ENCODE measurements at regions not wholly inside any gene's neighbourhood (a gene's known extent, or its start where the extent isn't known, plus 50 kb on each side); places are given as distances from the start of the nearest gene placed in this dataset.

GRCh38 chr2:220833446-220833845 is 738.7 kb downstream of the EPHA4 start:
- Histone ChIP-seq H3K4me1 (ENCODE audit: insufficient read depth, low read length) (no peaks in the 10 kb centered on the region), H3K9me3 (ENCODE audit: low read length) (no peaks in the 10 kb centered on the region), H3K36me3 (ENCODE audit: insufficient read depth, low read length) (no peaks in the 10 kb centered on the region), H3K27ac (ENCODE audit: low read depth, low read length) (no peak overlapping the region), H3K27me3 (ENCODE audit: control insufficient read depth in 1 of 2, insufficient read depth in 2 of 2, low read length in 2 of 2) (no peaks in the 10 kb centered on the region), H3K9ac (ENCODE audit: low read length) (no peak overlapping the region), H3K4me3 (ENCODE audit: low read depth in 1 of 2, low read length in 2 of 2) (no peak overlapping the region)

GRCh38 chr2:220835583-220835982 is 736.5 kb downstream of the EPHA4 start:
- Histone ChIP-seq H3K4me1 (ENCODE audit: insufficient read depth, low read length) (no peaks in the 10 kb centered on the region), H3K27ac (ENCODE audit: low read depth, low read length) (no peak overlapping the region), H3K4me3 (ENCODE audit: low read depth in 1 of 2, low read length in 2 of 2) (no peak overlapping the region), H3K27me3 (ENCODE audit: control insufficient read depth in 1 of 2, insufficient read depth in 2 of 2, low read length in 2 of 2) (no peaks in the 10 kb centered on the region), H3K36me3 (ENCODE audit: insufficient read depth, low read length) (no peaks in the 10 kb centered on the region), H3K9me3 (ENCODE audit: low read length) (no peaks in the 10 kb centered on the region), H3K9ac (ENCODE audit: low read length) (no peak overlapping the region)

- no peaks in the 10 kb centered on the region for H3K4me1 ChIP-seq (ENCODE audit: insufficient read depth, low read length)
- H3K4me3 ChIP-seq (ENCODE audit: low read depth in 1 of 2, low read length in 2 of 2) = no peak overlapping the region
- no peak overlapping the region for H3K27ac ChIP-seq (ENCODE audit: low read depth, low read length)
- H3K9me3 ChIP-seq (ENCODE audit: low read length) = no peaks in the 10 kb centered on the region
- H3K27me3 ChIP-seq (ENCODE audit: control insufficient read depth in 1 of 2, insufficient read depth in 2 of 2, low read length in 2 of 2) = no peaks in the 10 kb centered on the region
- H3K36me3 ChIP-seq (ENCODE audit: insufficient read depth, low read length) = no peaks in the 10 kb centered on the region
- H3K9ac ChIP-seq (ENCODE audit: low read length) = no peak overlapping the region
Measured at GRCh38 chr2:220837226-220837625, 734.9 kb downstream of the EPHA4 start.

- no peaks in the 10 kb centered on the region for H3K9me3 ChIP-seq (ENCODE audit: low read length)
- no peak overlapping the region for H3K9ac ChIP-seq (ENCODE audit: low read length)
- H3K4me3 ChIP-seq (ENCODE audit: low read depth in 1 of 2, low read length in 2 of 2) = no peak overlapping the region
- H3K36me3 ChIP-seq (ENCODE audit: insufficient read depth, low read length) = no peaks in the 10 kb centered on the region
- H3K27ac ChIP-seq (ENCODE audit: low read depth, low read length) = no peak overlapping the region
- H3K4me1 ChIP-seq (ENCODE audit: insufficient read depth, low read length) = no peaks in the 10 kb centered on the region
- no peaks in the 10 kb centered on the region for H3K27me3 ChIP-seq (ENCODE audit: control insufficient read depth in 1 of 2, insufficient read depth in 2 of 2, low read length in 2 of 2)
Measured at GRCh38 chr2:220842901-220843665, 729.0 kb downstream of the EPHA4 start.

GRCh38 chr2:220845766-220846273 is 726.3 kb downstream of the EPHA4 start:
- Histone ChIP-seq H3K27ac (ENCODE audit: low read depth, low read length) (no peak overlapping the region), H3K9me3 (ENCODE audit: low read length) (no peaks in the 10 kb centered on the region), H3K36me3 (ENCODE audit: insufficient read depth, low read length) (no peaks in the 10 kb centered on the region), H3K4me3 (ENCODE audit: low read depth in 1 of 2, low read length in 2 of 2) (no peak overlapping the region), H3K4me1 (ENCODE audit: insufficient read depth, low read length) (no peaks in the 10 kb centered on the region), H3K27me3 (ENCODE audit: control insufficient read depth in 1 of 2, insufficient read depth in 2 of 2, low read length in 2 of 2) (no peaks in the 10 kb centered on the region), H3K9ac (ENCODE audit: low read length) (no peak overlapping the region)

- H3K4me3 ChIP-seq (ENCODE audit: low read depth in 1 of 2, low read length in 2 of 2) = no peak overlapping the region
- H3K4me1 ChIP-seq (ENCODE audit: insufficient read depth, low read length) = no peaks in the 10 kb centered on the region
- no peaks in the 10 kb centered on the region for H3K9me3 ChIP-seq (ENCODE audit: low read length)
- H3K27me3 ChIP-seq (ENCODE audit: control insufficient read depth in 1 of 2, insufficient read depth in 2 of 2, low read length in 2 of 2) = no peaks in the 10 kb centered on the region
- no peaks in the 10 kb centered on the region for H3K36me3 ChIP-seq (ENCODE audit: insufficient read depth, low read length)
- no peak overlapping the region for H3K27ac ChIP-seq (ENCODE audit: low read depth, low read length)
- H3K9ac ChIP-seq (ENCODE audit: low read length) = no peak overlapping the region
Measured at GRCh38 chr2:220847006-220847405, 725.1 kb downstream of the EPHA4 start.

GRCh38 chr2:220847589-220847988 is 724.5 kb downstream of the EPHA4 start:
- Histone ChIP-seq H3K36me3 (ENCODE audit: insufficient read depth, low read length) (no peaks in the 10 kb centered on the region), H3K4me3 (ENCODE audit: low read depth in 1 of 2, low read length in 2 of 2) (no peak overlapping the region), H3K4me1 (ENCODE audit: insufficient read depth, low read length) (no peaks in the 10 kb centered on the region), H3K27me3 (ENCODE audit: control insufficient read depth in 1 of 2, insufficient read depth in 2 of 2, low read length in 2 of 2) (no peaks in the 10 kb centered on the region), H3K9me3 (ENCODE audit: low read length) (no peaks in the 10 kb centered on the region), H3K9ac (ENCODE audit: low read length) (no peak overlapping the region), H3K27ac (ENCODE audit: low read depth, low read length) (no peak overlapping the region)

- Histone ChIP-seq H3K36me3 (ENCODE audit: insufficient read depth, low read length) (no peaks in the 10 kb centered on the region), H3K27me3 (ENCODE audit: control insufficient read depth in 1 of 2, insufficient read depth in 2 of 2, low read length in 2 of 2) (no peaks in the 10 kb centered on the region), H3K9ac (ENCODE audit: low read length) (no peak overlapping the region), H3K9me3 (ENCODE audit: low read length) (no peaks in the 10 kb centered on the region), H3K27ac (ENCODE audit: low read depth, low read length) (no peak overlapping the region), H3K4me1 (ENCODE audit: insufficient read depth, low read length) (no peaks in the 10 kb centered on the region), H3K4me3 (ENCODE audit: low read depth in 1 of 2, low read length in 2 of 2) (no peak overlapping the region)
Measured at GRCh38 chr2:220849433-220849832, 722.7 kb downstream of the EPHA4 start.

- no peaks in the 10 kb centered on the region for H3K36me3 ChIP-seq (ENCODE audit: insufficient read depth, low read length)
- H3K9me3 ChIP-seq (ENCODE audit: low read length) = no peaks in the 10 kb centered on the region
- no peak overlapping the region for H3K4me3 ChIP-seq (ENCODE audit: low read depth in 1 of 2, low read length in 2 of 2)
- H3K27me3 ChIP-seq (ENCODE audit: control insufficient read depth in 1 of 2, insufficient read depth in 2 of 2, low read length in 2 of 2) = no peaks in the 10 kb centered on the region
- no peaks in the 10 kb centered on the region for H3K4me1 ChIP-seq (ENCODE audit: insufficient read depth, low read length)
- H3K27ac ChIP-seq (ENCODE audit: low read depth, low read length) = no peak overlapping the region
- no peak overlapping the region for H3K9ac ChIP-seq (ENCODE audit: low read length)
Measured at GRCh38 chr2:220850116-220850515, 722.0 kb downstream of the EPHA4 start.

- Histone ChIP-seq H3K9me3 (ENCODE audit: low read length) (peaks cover 2% of the 10 kb centered on the region), H3K36me3 (ENCODE audit: insufficient read depth, low read length) (no peaks in the 10 kb centered on the region), H3K9ac (ENCODE audit: low read length) (no peak overlapping the region)
Measured at GRCh38 chr2:220855296-220855695, 716.8 kb downstream of the EPHA4 start.

GRCh38 chr2:220856486-220856885 is 715.6 kb downstream of the EPHA4 start:
- Histone ChIP-seq H3K4me3 (ENCODE audit: low read depth in 1 of 2, low read length in 2 of 2) (no peak overlapping the region), H3K4me1 (ENCODE audit: insufficient read depth, low read length) (no peaks in the 10 kb centered on the region), H3K9ac (ENCODE audit: low read length) (no peak overlapping the region), H3K27me3 (ENCODE audit: control insufficient read depth in 1 of 2, insufficient read depth in 2 of 2, low read length in 2 of 2) (no peaks in the 10 kb centered on the region), H3K9me3 (ENCODE audit: low read length) (peaks cover 2% of the 10 kb centered on the region), H3K27ac (ENCODE audit: low read depth, low read length) (no peak overlapping the region), H3K36me3 (ENCODE audit: insufficient read depth, low read length) (no peaks in the 10 kb centered on the region)

More at GRCh38 chr2:220855296-220855695, 716.8 kb downstream of the EPHA4 start:
- H3K4me3 ChIP-seq (ENCODE audit: low read depth in 1 of 2, low read length in 2 of 2) = no peak overlapping the region
- H3K27ac ChIP-seq (ENCODE audit: low read depth, low read length) = no peak overlapping the region
- no peaks in the 10 kb centered on the region for H3K27me3 ChIP-seq (ENCODE audit: control insufficient read depth in 1 of 2, insufficient read depth in 2 of 2, low read length in 2 of 2)
- H3K4me1 ChIP-seq (ENCODE audit: insufficient read depth, low read length) = no peaks in the 10 kb centered on the region

- Histone ChIP-seq H3K4me3 (ENCODE audit: low read depth in 1 of 2, low read length in 2 of 2) (no peak overlapping the region), H3K27ac (ENCODE audit: low read depth, low read length) (no peak overlapping the region), H3K9ac (ENCODE audit: low read length) (no peak overlapping the region), H3K9me3 (ENCODE audit: low read length) (peaks cover 2% of the 10 kb centered on the region), H3K27me3 (ENCODE audit: control insufficient read depth in 1 of 2, insufficient read depth in 2 of 2, low read length in 2 of 2) (no peaks in the 10 kb centered on the region), H3K36me3 (ENCODE audit: insufficient read depth, low read length) (no peaks in the 10 kb centered on the region), H3K4me1 (ENCODE audit: insufficient read depth, low read length) (no peaks in the 10 kb centered on the region)
Measured at GRCh38 chr2:220857368-220857767, 714.7 kb downstream of the EPHA4 start.

Data from muscle layer of colon (tissue), 2 donors.